HFF-Myc (cell line): ENCODE measurements at regions not wholly inside any gene's neighbourhood (a gene's known extent, or its start where the extent isn't known, plus 50 kb on each side); places are given as distances from the start of the nearest gene placed in this dataset.

Experiments used
- DNase-seq: peaks from one replicate; pipeline ENCODE4 v3.0.0-alpha.2; 2011; ENCODE audit warnings: low read depth; ENCODE audit errors: extremely low read depth
- H3K4me3 ChIP-seq: replicated peaks from 2 replicates; pipeline ENCODE4 v1.5.1; 2011; ENCODE audit warnings: low read depth, mild to moderate bottlenecking, control low read depth, low read length
- TF ChIP-seq, protein P1 (sequence below): IDR thresholded peaks from 2 replicates; pipeline ENCODE4 v1.5.1; 2012; ENCODE audit warnings: mild to moderate bottlenecking, low read depth, low read length, control low read depth; ENCODE audit errors: missing control alignments

- TF ChIP-seq, protein P1, sequence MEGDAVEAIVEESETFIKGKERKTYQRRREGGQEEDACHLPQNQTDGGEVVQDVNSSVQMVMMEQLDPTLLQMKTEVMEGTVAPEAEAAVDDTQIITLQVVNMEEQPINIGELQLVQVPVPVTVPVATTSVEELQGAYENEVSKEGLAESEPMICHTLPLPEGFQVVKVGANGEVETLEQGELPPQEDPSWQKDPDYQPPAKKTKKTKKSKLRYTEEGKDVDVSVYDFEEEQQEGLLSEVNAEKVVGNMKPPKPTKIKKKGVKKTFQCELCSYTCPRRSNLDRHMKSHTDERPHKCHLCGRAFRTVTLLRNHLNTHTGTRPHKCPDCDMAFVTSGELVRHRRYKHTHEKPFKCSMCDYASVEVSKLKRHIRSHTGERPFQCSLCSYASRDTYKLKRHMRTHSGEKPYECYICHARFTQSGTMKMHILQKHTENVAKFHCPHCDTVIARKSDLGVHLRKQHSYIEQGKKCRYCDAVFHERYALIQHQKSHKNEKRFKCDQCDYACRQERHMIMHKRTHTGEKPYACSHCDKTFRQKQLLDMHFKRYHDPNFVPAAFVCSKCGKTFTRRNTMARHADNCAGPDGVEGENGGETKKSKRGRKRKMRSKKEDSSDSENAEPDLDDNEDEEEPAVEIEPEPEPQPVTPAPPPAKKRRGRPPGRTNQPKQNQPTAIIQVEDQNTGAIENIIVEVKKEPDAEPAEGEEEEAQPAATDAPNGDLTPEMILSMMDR, result no peak
Measured at GRCh38 chr4:27616166-27616565, 755.5 kb downstream of the STIM2 start.

GRCh38 chr4:27619435-27619834 is 758.8 kb downstream of the STIM2 start:
- H3K4me3 ChIP-seq, result no peak overlapping the region
- TF ChIP-seq, protein P1, result no peak
- no peak for DNase-seq

More at GRCh38 chr4:27616166-27616565, 755.5 kb downstream of the STIM2 start:
- no peak for DNase-seq
- no peak overlapping the region for H3K4me3 ChIP-seq

- TF ChIP-seq, protein P1, result no peak
- DNase-seq, result no peak
- no peak overlapping the region for H3K4me3 ChIP-seq
Measured at GRCh38 chr4:27620886-27621285, 760.2 kb downstream of the STIM2 start.

DNA sequence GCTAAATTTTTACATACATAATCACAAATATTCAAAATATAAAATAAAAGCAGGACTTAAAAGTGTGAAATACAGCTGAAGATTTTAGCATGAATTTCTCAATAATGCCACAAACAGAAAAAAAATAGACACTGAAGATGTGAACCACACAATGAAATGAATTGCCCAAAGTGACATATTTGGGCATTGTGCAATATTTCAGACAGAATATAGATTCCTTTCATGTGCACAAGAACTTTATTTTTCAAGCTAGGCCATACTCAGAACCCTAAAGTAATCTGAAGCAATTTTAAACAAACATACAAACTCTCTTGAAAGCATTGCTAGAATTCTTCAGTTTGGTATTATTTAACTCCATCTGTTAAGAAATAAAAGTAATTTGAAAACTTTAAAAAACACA is 764.1 kb downstream of the STIM2 start:
- TF ChIP-seq, protein P1, result no peak
- no peak for DNase-seq
- no peak overlapping the region for H3K4me3 ChIP-seq

- TF ChIP-seq, protein P1, result no peak
- H3K4me3 ChIP-seq, result no peak overlapping the region
- DNase-seq, result no peak
Measured at GRCh38 chr4:27628609-27629008, 768.0 kb downstream of the STIM2 start.

DNA sequence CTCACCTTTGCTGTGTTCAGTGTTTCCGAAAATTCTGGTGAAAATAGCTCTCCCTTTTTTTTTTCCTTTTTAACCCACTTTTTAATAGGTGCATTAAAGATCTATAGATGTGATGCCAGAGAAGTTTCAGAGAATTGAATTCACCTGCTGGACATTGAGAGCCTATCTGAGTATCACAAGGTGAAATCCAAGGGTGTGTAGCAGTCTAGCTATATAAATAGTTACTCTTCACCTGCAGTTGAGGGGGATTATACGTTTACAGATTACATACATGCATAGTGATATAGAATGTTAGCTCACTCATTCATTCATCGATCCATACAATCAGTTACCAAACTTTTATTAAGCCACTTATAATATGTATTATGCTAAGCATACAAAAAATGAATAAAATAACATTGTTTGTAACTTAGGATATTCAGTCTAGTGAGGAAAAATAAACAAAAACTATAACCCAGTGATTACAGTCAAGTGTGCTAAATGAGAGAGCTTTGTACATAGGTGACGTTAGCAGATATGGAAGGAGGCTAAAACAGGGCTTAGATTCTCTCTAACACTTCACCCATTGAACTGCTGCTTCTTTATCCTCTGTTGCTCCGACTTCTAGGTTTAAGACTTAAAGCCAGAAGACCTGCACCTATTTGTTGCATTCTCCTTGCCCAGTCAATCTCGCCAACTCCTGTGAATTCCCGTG is 769.0 kb downstream of the STIM2 start:
- no peak overlapping the region for H3K4me3 ChIP-seq
- no peak for DNase-seq
- TF ChIP-seq, protein P1, result no peak
